HG03571 (cell line): ENCODE measurements at regions not wholly inside any gene's neighbourhood (a gene's known extent, or its start where the extent isn't known, plus 50 kb on each side); places are given as distances from the start of the nearest gene placed in this dataset.
A peak's percentile ranks its signal among the peaks of the same experiment; 100 is the strongest.
"Not testable (repeated sequence)": the region's sequence is repeated elsewhere in the genome, so short reads cannot be mapped to it uniquely, and the experiment has no call there.

Experiments
- ATAC-seq: cut with Tn5 transposase; IDR thresholded peaks from one replicate; pipeline ENCODE4 v1.9.1; 2021; ENCODE audit not compliant: unreplicated experiment

- ATAC-seq: no peak
These were observed 225.9 kb upstream of the MYO3A start for GRCh38 chr10:25707976-25708671.

GRCh38 chr10:25713894-25714240 is 220.2 kb upstream of the MYO3A start:
- no peak for ATAC-seq

- no peak for ATAC-seq
These were observed 209.8 kb upstream of the MYO3A start for GRCh38 chr10:25724241-25724640.

GRCh38 chr10:25725917-25726716 is 207.9 kb upstream of the MYO3A start:
- peak; percentile 76 for ATAC-seq

- no peak for ATAC-seq
These were observed 195.3 kb upstream of the MYO3A start for GRCh38 chr10:25738776-25739175.

- ATAC-seq: no peak
These were observed 190.2 kb upstream of the MYO3A start for GRCh38 chr10:25743832-25744231.

- ATAC-seq: no peak
These were observed 189.5 kb upstream of the MYO3A start for GRCh38 chr10:25744574-25744973.

GRCh38 chr10:25745976-25746375 is 188.1 kb upstream of the MYO3A start:
- no peak for ATAC-seq

GRCh38 chr10:25747084-25747483 is 186.9 kb upstream of the MYO3A start:
- no peak for ATAC-seq

- ATAC-seq: no peak
These were observed 185.5 kb upstream of the MYO3A start for GRCh38 chr10:25748509-25748908.

- no peak for ATAC-seq
These were observed 180.3 kb upstream of the MYO3A start for GRCh38 chr10:25753776-25754175.

- not testable (repeated sequence) for ATAC-seq
These were observed 178.2 kb upstream of the MYO3A start for GRCh38 chr10:25755874-25756273.

GRCh38 chr10:25756784-25757183 is 177.2 kb upstream of the MYO3A start:
- ATAC-seq: no peak

- ATAC-seq: no peak
These were observed 176.0 kb upstream of the MYO3A start for GRCh38 chr10:25758041-25758457.

- ATAC-seq: no peak
These were observed 175.5 kb upstream of the MYO3A start for GRCh38 chr10:25758511-25758910.

GRCh38 chr10:25761937-25762336 is 172.1 kb upstream of the MYO3A start:
- ATAC-seq: no peak

- ATAC-seq: no peak
These were observed 167.8 kb upstream of the MYO3A start for GRCh38 chr10:25766213-25766612.

GRCh38 chr10:25766687-25767221 is 167.3 kb upstream of the MYO3A start:
- ATAC-seq: no peak

- ATAC-seq: no peak
These were observed 165.9 kb upstream of the MYO3A start for GRCh38 chr10:25768167-25768566.

- no peak for ATAC-seq
These were observed 155.4 kb upstream of the MYO3A start for GRCh38 chr10:25778646-25779045.

- ATAC-seq: no peak
These were observed 147.9 kb upstream of the MYO3A start for GRCh38 chr10:25786161-25786560.

GRCh38 chr10:25786899-25787298 is 147.1 kb upstream of the MYO3A start:
- ATAC-seq: no peak
